ENCODE measurements at regions not wholly inside any gene's neighbourhood (a gene's known extent, or its start where the extent isn't known, plus 50 kb on each side); places are given as distances from the start of the nearest gene placed in this dataset.
A peak's percentile ranks its signal among the peaks of the same experiment; 100 is the strongest.
"Not testable (repeated sequence)": the region's sequence is repeated elsewhere in the genome, so short reads cannot be mapped to it uniquely, and the experiment has no call there.

DNA sequence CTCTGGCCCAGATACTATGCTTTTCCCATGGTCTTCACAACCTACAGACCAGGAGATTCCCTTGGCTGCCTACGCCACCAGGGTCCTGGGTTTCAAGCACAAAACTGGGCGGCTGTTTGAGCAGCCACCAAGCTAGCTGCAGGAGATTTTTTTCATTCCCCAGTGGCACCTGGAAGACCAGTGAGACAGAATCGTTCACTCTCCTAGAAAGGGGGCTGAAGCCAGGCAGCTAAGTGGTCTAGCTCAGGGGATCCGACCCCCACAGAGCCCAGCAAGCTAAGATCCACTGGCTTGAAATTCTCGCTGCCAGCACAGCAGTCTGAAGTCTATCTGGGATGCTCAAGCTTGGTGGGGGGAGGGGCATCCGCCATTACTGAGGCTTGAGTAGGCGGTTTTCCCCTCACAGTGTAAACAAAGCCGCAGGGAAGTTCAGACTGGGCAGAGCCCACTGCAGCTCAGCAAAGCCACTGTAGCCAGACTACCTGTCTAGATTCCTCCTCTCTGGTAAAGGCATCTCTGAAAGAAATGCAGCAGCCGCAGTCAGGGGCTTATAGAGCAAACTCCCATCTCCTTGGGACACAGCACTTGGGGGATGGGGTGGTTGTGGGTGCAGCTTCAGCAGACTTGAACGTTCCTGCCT is 168.7 kb upstream of the ADAMTSL1 start:
- not testable (repeated sequence) for DNase-seq

DNA sequence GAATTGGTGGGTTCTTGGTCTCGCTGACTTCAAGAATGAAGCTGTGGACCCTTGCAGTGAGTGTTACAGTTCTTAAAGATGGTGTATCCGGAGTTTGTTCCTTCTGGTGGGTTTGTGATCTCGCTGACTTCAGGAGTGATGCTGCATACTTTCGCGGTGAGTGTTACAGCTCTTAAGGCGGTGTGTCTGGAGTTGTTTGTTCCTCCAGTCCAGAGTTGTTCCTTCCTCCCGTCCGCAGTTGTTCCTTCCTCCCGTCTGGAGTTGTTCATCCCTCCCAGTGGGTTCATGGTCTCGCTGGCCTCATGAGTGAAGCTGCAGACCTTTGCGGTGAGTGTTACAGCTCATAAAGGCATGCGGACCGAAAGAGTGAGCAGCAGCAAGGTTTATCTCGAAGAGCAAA is 159.6 kb upstream of the ADAMTSL1 start:
- DNase-seq: no peak

DNA sequence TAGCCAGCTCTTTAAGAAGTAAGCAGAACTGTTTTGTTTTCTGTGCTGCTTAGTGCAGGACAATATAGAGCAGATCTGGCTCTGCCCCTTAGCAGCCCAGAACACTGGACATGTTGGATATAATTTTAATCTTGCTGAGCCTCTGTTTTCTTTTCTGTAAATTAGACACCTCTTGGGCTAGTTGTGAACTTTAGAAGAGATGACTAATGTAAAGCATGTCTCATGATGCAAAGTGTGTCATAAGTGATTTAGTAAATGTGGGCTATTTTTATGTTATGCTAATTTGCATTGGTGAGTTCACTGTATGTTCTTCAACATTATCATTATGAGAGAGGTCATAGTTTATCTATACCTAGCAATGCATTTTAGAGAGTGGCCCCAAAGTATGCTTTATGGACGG is 156.1 kb upstream of the ADAMTSL1 start:
- no peak for DNase-seq

- DNase-seq: no peak
Measured at GRCh38 chr9:18319918-18320445, 154.0 kb upstream of the ADAMTSL1 start.

- DNase-seq: no peak
Measured at GRCh38 chr9:18324928-18325745, 148.8 kb upstream of the ADAMTSL1 start.

GRCh38 chr9:18325746-18326011 is 148.3 kb upstream of the ADAMTSL1 start:
- not testable (repeated sequence) for DNase-seq

DNA sequence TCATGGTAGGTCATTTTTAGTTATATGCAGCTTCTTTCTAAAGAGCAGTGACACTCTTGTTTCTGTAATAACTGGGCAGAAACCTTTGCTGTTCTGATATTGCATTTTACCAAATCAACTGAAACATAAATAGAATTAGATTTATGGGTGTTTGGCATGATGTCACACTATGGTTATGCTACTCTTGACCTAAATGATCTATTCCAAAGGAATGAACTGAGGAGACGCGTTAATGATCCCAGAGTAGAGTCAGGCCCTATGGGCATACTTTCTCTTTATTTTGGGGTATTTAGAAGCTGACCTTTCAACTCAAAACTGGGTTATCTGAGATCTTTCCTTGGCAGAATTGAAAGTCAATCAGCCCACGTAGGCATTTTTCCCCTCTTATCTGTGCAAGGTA is 146.8 kb upstream of the ADAMTSL1 start:
- DNase-seq: no peak

- DNase-seq: peak; percentile 31
Measured at GRCh38 chr9:18330401-18331309, 143.3 kb upstream of the ADAMTSL1 start.

DNA sequence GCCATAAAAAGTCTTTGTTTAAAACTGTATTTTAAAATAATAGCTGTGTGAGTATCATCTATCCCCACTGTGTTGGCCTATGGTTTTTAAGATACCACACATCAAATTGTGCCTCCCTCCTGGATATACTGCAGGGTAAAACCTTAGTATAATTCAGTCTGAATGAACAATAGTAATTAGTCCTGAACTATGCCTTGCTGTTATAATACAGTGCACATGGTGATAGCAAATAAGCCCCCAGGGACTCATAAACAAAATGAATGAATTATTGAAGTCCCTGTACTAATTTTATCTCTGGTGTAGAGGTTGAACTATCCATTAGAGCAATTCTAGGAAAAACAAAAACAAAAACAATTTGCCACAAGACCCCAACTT is 142.7 kb upstream of the ADAMTSL1 start:
- DNase-seq: peak; percentile 47

DNA sequence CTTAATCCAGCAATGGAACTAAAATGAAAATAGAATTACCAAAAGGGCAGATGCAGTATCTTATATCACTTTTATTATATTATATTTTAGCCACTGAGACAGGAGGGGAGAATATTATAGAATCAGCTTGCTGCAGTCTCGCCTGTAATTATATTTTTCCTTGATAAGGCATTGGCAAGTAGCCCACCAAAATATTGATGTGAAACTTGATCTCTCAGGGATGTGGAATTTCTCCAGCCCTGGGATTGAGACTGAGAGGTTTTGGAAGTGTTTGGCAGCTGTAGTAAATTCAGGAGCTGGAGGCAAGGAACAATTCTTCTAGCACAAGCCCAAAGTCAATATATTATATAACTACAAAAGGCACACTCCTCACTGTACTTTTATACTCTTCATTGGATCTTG is 142.1 kb upstream of the ADAMTSL1 start:
- peak; percentile 52 for DNase-seq

DNA sequence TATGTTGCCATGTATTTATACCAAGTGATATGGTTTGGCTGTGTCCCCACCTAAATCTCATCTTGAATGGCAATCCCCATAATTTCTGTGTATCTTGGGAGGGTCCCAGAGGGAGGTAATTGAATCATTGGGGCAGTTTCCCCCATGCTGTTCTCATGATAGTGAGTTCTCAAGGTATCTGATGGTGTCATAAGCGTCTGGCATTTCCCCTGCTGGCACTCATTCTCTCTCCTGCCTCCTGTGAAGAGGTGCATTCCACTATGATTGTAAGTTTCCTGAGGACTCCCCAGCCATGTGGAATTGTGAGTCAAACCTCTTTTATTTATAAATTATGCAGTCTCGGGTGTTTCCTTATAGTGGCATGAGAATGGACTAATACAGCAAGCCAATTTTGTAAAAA is 140.8 kb upstream of the ADAMTSL1 start:
- no peak for DNase-seq

DNA sequence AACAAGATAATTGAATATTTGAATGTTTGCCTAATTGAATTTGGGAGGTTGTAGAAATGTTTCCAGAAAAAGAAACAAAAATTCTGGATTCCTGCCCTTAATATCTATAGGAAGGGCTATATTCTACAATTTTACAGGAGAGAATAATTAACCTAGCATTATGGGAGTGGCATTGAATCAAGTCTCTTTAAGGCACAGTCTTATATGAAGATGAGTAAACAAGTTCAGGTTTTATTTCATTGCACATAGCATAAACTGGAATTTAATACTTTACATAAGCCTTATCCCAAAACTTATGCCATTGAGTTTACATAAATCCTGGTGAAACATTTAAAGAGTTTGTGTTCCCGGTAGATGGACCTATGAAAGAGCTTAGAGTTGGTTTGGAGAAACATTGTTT is 138.1 kb upstream of the ADAMTSL1 start:
- DNase-seq: no peak

- DNase-seq: no peak
Measured at GRCh38 chr9:18338042-18338441, 135.9 kb upstream of the ADAMTSL1 start.

DNA sequence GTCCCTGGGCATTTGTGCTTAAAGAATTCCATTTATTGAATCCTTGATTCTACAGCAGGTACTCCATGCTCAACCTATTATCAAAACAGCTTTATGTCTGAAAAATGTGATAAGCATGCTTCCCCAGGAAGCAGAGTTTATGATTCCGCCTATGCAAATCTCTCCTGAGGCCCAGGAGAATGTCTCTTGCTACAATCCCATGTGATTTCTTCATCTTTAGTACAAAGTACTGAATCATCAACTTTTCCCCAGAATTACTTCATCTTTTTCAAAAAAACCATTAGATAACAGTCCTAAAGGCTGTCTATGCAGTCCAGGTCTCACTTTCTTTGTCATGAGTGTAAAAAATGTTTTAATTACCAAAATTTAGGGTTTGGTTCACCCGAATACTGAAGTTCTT is 130.2 kb upstream of the ADAMTSL1 start:
- no peak for DNase-seq

- DNase-seq: no peak
Measured at GRCh38 chr9:18346745-18347144, 127.2 kb upstream of the ADAMTSL1 start.

GRCh38 chr9:18347386-18348082 is 126.4 kb upstream of the ADAMTSL1 start:
- DNase-seq: no peak

DNA sequence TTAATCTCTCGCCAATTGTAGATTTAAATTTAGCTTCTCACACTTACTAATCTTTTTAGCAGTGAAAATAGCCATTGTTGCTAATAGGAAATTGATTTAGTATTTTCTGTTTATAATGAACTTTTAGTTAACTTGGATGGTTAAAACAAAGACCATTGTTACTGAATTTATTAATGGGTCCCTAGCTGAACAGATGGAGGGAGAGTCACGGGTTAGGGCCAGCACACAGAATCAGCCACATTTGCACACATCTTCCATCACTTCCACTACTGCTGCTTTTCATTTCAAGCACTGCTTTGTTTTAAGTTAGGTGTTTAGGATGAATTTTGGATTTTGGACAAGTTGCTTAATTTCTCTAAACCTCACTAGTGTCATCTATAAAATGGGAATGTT is 125.9 kb upstream of the ADAMTSL1 start:
- no peak for DNase-seq

DNA sequence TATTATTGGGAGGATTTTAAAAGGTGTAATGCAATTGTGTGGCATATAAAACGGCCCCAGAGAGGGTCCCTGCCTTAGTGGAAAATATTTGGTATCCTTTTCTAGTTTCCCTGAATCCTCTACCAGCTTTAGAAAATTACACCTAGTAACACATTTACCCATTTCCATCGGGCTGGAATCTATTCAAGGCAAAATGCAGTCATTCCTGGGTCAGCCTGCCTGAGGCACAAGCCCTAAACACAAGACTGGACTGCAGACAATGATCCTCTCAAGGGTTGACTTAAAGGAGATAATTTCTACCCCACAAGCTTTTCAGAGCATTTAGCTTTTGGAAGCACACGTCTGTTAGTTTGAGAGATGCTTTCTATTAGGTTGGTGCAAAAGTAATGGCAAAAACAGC is 124.4 kb upstream of the ADAMTSL1 start:
- DNase-seq: no peak

DNA sequence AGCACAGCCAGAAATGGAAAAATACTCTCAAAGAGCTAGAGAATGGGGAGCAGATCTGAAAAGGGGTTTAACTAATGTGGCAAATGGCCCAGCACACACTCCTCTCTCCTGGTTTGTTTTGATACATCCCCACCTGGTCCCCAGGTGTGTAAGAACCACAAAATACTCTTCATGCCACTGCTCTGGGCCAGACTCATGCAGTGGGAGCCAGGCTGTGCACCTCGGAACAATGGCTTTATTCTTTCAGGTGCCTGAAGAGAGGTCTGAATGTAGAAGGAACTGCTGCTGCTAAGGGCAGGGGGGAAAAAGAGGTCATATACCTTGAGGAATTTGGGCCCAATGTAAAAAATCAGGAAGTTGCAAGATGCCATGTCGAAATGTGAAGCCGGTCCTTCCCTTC is 123.9 kb upstream of the ADAMTSL1 start:
- DNase-seq: no peak

- no peak for DNase-seq
Measured at GRCh38 chr9:18350995-18351595, 122.9 kb upstream of the ADAMTSL1 start.

DNA sequence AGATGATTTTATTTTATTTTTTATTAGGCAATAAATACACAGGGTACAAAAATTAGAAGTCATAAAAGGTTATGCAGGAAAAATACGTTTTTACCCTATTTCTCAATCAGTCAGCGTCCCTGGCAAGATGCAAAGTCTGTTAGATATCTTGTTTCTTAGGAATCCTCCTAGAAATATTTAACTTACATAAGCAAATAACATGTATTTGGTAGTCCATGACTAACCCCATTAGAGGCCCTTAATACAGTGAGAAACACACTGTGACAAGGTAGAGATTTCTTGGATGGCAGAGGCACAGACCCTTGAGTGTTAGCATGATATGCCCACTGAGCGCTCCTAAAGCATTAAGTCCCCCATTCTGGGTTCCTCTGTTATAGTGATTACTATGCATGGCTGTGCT is 121.2 kb upstream of the ADAMTSL1 start:
- no peak for DNase-seq

- no peak for DNase-seq
Measured at GRCh38 chr9:18353473-18353872, 120.5 kb upstream of the ADAMTSL1 start.

- no peak for DNase-seq
Measured at GRCh38 chr9:18357321-18357720, 116.6 kb upstream of the ADAMTSL1 start.
